ENCODE measurements at regions not wholly inside any gene's neighbourhood (a gene's known extent, or its start where the extent isn't known, plus 50 kb on each side); places are given as distances from the start of the nearest gene placed in this dataset.

DNA sequence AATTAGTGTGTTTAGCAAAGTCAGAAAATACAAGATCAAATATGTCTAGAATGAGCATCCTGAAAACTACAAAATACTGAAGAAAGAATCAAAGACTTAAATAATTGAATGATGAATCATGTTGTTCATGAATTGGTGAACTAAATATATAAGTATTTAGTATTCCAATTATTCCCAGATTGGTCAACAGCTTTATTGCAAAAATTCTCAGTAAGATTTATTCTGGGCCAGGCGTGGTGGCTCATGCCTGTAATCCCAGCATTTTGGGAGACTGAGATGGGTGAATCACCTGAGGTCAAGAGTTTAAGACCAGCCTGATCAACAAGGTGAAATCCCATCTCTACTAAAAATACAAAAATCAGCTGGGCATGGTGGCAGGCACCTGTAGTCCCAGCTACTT lies 250.0 kb upstream of the NECTIN3 start:
- TF ChIP-seq SUZ12 (IDR thresholded peaks at IDR 0.05; ENCODE audit: extremely low read depth, insufficient read depth, insufficient read length) (no peak), ZNF274 (IDR thresholded peaks at IDR 0.05; ENCODE audit: low read depth, low read length) (no peak)

All from NT2/D1 (cell line).